Endothelial cell of umbilical vein (primary cell): ENCODE measurements at regions not wholly inside any gene's neighbourhood (a gene's known extent, or its start where the extent isn't known, plus 50 kb on each side); places are given as distances from the start of the nearest gene placed in this dataset.

ENCODE experiments used
- BruUV-seq: library from RNA; stranded (reverse); fragments of 400-500 nt; replicated peaks from 2 replicates; lab custom pipeline; 2021; lab: Mats Ljungman, UMichigan
- CTCF ChIA-PET: fragments of 300-600, 350-600 bp; sonication (Branson Sonifier 250); formaldehyde crosslinking; loops from one replicate; lab custom pipeline; 2021; ENCODE audit warnings: antibody characterized with exemption, inconsistent platforms; lab: Charles Lee
- POLR2A ChIA-PET: fragments of 300-600, 350-600 bp; sonication (Branson Sonifier 250); formaldehyde crosslinking; loops from one replicate; lab custom pipeline; 2021; ENCODE audit warnings: antibody characterized with exemption, inconsistent platforms; lab: Charles Lee
- DNase-seq: peaks from one replicate; pipeline ENCODE4 v3.0.0-alpha.2; 2011; ENCODE audit warnings: low read depth, low spot score
- FAIRE-seq: peaks from 2 replicates; lab custom pipeline; 2011; peaks lifted over from hg19 to GRCh38; lab: Jason Lieb, UNC
- H2AFZ ChIP-seq: 2 replicates; pipeline ENCODE4 v1.6.0; 2012; ENCODE audit warnings: low read depth, low read length, control low read depth, inconsistent platforms
- H3K27ac ChIP-seq: 2 replicates; pipeline ENCODE4 v1.5.1; 2011; ENCODE audit warnings: low read depth, mild to moderate bottlenecking, control low read depth, low read length, moderate library complexity; ENCODE audit not compliant: insufficient read depth
- H3K27me3 ChIP-seq, 2 experiments: 2 replicates each; pipeline versions ENCODE4 v1.6.0 to v1.6.1; 2011; ENCODE audit warnings: low read length in 2 of 2, mixed read lengths in 1 of 2; ENCODE audit not compliant: control insufficient read depth in 2 of 2, insufficient read depth in 2 of 2
- H3K36me3 ChIP-seq, 2 experiments: 2 replicates in 1 of 2; 3 replicates in 1 of 2; pipeline ENCODE4 v1.5.1; 2011; ENCODE audit warnings: low read length in 2 of 2, mild to moderate bottlenecking in 1 of 2, moderate library complexity in 1 of 2; ENCODE audit not compliant: control insufficient read depth in 2 of 2, insufficient read depth in 2 of 2; ENCODE audit errors: extremely low read depth in 1 of 2
- H3K4me1 ChIP-seq: 3 replicates; pipeline ENCODE4 v1.5.1; 2011; ENCODE audit warnings: mild to moderate bottlenecking, low read length; ENCODE audit not compliant: control insufficient read depth, insufficient read depth; ENCODE audit errors: extremely low read depth
- H3K4me2 ChIP-seq: 2 replicates; pipeline ENCODE4 v1.6.1; 2011; ENCODE audit warnings: low read length, control low read depth, mixed read lengths; ENCODE audit not compliant: insufficient read depth
- H3K4me3 ChIP-seq, 3 experiments: fragments of 200-600 bp in 1 of 3; sonication (generic), shearing (Covaris generic) in 1 of 3; replicated peaks in 1 of 3; 2 replicates each; pipeline ENCODE4 v1.5.1; 2011 to 2016; ENCODE audit warnings: control low read depth in 3 of 3, low read length in 3 of 3, mild to moderate bottlenecking in 2 of 3, inconsistent platforms in 1 of 3, low read depth in 1 of 3, moderate library complexity in 1 of 3; ENCODE audit not compliant: insufficient read depth in 1 of 3
- H3K79me2 ChIP-seq: 2 replicates; pipeline ENCODE4 v1.6.0; 2012; ENCODE audit warnings: low read length, inconsistent platforms; ENCODE audit not compliant: control insufficient read depth, insufficient read depth
- H3K9ac ChIP-seq: replicated peaks from 2 replicates; pipeline ENCODE3; 2011; ENCODE audit warnings: low read length, control low read depth; ENCODE audit not compliant: insufficient read depth; ENCODE audit errors: extremely low read depth
- H3K9me1 ChIP-seq: replicated peaks from 3 replicates; pipeline ENCODE4 v1.6.0; 2011; ENCODE audit warnings: mild to moderate bottlenecking, low read length; ENCODE audit not compliant: control insufficient read depth, insufficient read depth; ENCODE audit errors: extremely low read depth
- H3K9me3 ChIP-seq: replicated peaks from 2 replicates; pipeline ENCODE4 v1.5.1; 2012; ENCODE audit warnings: low read length, inconsistent platforms; ENCODE audit not compliant: control insufficient read depth, insufficient read depth
- H4K20me1 ChIP-seq: replicated peaks from 2 replicates; pipeline ENCODE3; 2011; ENCODE audit warnings: mild to moderate bottlenecking, low read length; ENCODE audit not compliant: control insufficient read depth, insufficient read depth; ENCODE audit errors: extremely low read depth
- EZH2 ChIP-seq: IDR thresholded peaks from 2 replicates; pipeline ENCODE4 v1.6.1; 2012; ENCODE audit warnings: borderline replicate concordance, low read depth, mild to moderate bottlenecking, moderate library complexity, low read length, inconsistent platforms; ENCODE audit not compliant: severe bottlenecking
- FOS ChIP-seq: IDR thresholded peaks from 2 replicates; pipeline ENCODE4 v1.6.1; 2011; ENCODE audit warnings: mild to moderate bottlenecking, low read length, moderate library complexity, borderline replicate concordance; ENCODE audit not compliant: insufficient read depth
- GATA2 ChIP-seq: IDR thresholded peaks from 2 replicates; pipeline ENCODE4 v1.7.0; 2011; ENCODE audit warnings: low read depth, mild to moderate bottlenecking, moderate library complexity, mixed read lengths, low read length; ENCODE audit not compliant: insufficient read length, insufficient read depth
- JUN ChIP-seq: IDR thresholded peaks from 2 replicates; pipeline ENCODE4 v1.6.1; 2011; ENCODE audit warnings: borderline replicate concordance, low read depth; ENCODE audit not compliant: insufficient read length, insufficient read depth
- MYC ChIP-seq: IDR thresholded peaks from one replicate; pipeline ENCODE4 v1.6.1; 2011; ENCODE audit warnings: mild to moderate bottlenecking, low read depth, low read length
- POLR2A ChIP-seq: IDR thresholded peaks from 2 replicates; pipeline ENCODE4 v1.6.1; 2012; ENCODE audit warnings: low read depth, mild to moderate bottlenecking, control low read depth, low read length
- POLR2AphosphoS5 ChIP-seq: IDR thresholded peaks from 2 replicates; pipeline ENCODE4 v1.6.1; 2012; ENCODE audit warnings: low read depth, mild to moderate bottlenecking, control low read depth, low read length, moderate library complexity; ENCODE audit not compliant: insufficient read depth
- dilution Hi-C: fragments of 300-500 bp; cut with MboI; formaldehyde crosslinking; loops from one replicate; pipeline ENCODE4 v1.15.0; 2019; ENCODE audit warnings: low sequenced_read_pairs; ENCODE audit not compliant: extremely low pct_ligation_motif_present
- intact Hi-C: fragments of 100-400 bp; cut with micrococcal nuclease; formaldehyde crosslinking; loops from one replicate; pipeline ENCODE4 v1.10.0; 2022
- TF ChIP-seq, protein P1 (sequence below), 2 donors: IDR thresholded peaks; 1 replicate in 1 of 2; 2 replicates in 1 of 2; pipeline ENCODE4 v1.5.1; 2011; ENCODE audit warnings: low read length in 2 of 2, mild to moderate bottlenecking in 2 of 2, moderate library complexity in 2 of 2, control low read depth in 1 of 2, inconsistent platforms in 1 of 2, low read depth in 1 of 2; ENCODE audit not compliant: insufficient read depth in 1 of 2; ENCODE audit errors: extremely low read depth in 1 of 2
- TF ChIP-seq, protein P2 (sequence below): IDR thresholded peaks from 2 replicates; pipeline ENCODE4 v1.6.1; 2011; ENCODE audit not compliant: insufficient read depth, insufficient read length

DNA sequence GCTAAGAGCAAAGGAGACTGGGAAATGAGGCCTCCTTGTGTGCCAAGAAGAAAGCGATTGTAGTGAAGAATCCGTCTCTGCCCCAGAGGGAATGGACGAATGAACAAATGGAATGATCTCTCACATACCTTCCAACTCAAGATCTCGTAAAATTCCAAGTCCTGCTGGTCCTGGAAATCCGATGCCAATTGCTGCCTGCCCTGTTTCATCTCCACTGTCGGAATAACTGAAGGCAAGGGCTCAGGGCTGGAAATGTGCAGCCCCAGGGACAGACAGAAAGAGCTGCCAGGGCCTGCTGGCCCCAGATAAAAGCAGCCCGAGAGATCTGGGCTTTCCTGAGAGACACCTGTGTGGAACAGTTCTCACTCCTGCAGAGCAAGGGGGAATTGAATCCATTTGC lies 120.9 kb downstream of the MN1 start:
- Histone ChIP-seq H3K27me3 (peaks cover 3 to 8% of the 10 kb centered on the region in 2 experiments), H3K9ac (no peak overlapping the region), H3K9me3 (no peaks in the 10 kb centered on the region), H3K36me3 (no peaks in the 10 kb centered on the region), H4K20me1 (no peaks in the 10 kb centered on the region), H2AFZ (no peak overlapping the region), H3K4me1 (no peaks in the 10 kb centered on the region), H3K4me2 (no peak overlapping the region), H3K9me1 (no peaks in the 10 kb centered on the region), H3K79me2 (no peaks in the 10 kb centered on the region), H3K4me3 (no peak overlapping the region), H3K27ac (no peak overlapping the region)
- ChIA-PET POLR2A (no interaction called here), CTCF (no interaction called here)
- DNase-seq (no peak), FAIRE-seq (no peak)
- dilution Hi-C loops (no loop called here), intact Hi-C loops (no loop called here)
- TF ChIP-seq FOS (no peak), POLR2A (no peak), JUN (no peak), POLR2AphosphoS5 (no peak), GATA2 (no peak), MYC (no peak), EZH2 (no peak)
- TF ChIP-seq, protein P1, sequence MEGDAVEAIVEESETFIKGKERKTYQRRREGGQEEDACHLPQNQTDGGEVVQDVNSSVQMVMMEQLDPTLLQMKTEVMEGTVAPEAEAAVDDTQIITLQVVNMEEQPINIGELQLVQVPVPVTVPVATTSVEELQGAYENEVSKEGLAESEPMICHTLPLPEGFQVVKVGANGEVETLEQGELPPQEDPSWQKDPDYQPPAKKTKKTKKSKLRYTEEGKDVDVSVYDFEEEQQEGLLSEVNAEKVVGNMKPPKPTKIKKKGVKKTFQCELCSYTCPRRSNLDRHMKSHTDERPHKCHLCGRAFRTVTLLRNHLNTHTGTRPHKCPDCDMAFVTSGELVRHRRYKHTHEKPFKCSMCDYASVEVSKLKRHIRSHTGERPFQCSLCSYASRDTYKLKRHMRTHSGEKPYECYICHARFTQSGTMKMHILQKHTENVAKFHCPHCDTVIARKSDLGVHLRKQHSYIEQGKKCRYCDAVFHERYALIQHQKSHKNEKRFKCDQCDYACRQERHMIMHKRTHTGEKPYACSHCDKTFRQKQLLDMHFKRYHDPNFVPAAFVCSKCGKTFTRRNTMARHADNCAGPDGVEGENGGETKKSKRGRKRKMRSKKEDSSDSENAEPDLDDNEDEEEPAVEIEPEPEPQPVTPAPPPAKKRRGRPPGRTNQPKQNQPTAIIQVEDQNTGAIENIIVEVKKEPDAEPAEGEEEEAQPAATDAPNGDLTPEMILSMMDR (IDR thresholded peaks at IDR 0.05; ENCODE audit: extremely low read depth in 1 of 2, insufficient read depth in 1 of 2, low read depth in 1 of 2, low read length in 2 of 2) = no peak
- TF ChIP-seq, protein P2, sequence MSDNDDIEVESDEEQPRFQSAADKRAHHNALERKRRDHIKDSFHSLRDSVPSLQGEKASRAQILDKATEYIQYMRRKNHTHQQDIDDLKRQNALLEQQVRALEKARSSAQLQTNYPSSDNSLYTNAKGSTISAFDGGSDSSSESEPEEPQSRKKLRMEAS = no peak
- no TSS peak for BruUV-seq
